ENCODE measurements at regions not wholly inside any gene's neighbourhood (a gene's known extent, or its start where the extent isn't known, plus 50 kb on each side); places are given as distances from the start of the nearest gene placed in this dataset.
A peak's percentile ranks its signal among the peaks of the same experiment; 100 is the strongest.

GRCh38 chr17:5793157-5793556 is 208.8 kb upstream of the NLRP1 start:
- H3K36me3 ChIP-seq = no peaks in the 10 kb centered on the region
- H3K27me3 ChIP-seq = no peaks in the 10 kb centered on the region
- no peaks in the 10 kb centered on the region for H3K9me3 ChIP-seq (ENCODE audit: low read depth)
- no peak for TF ChIP-seq CTCF (IDR thresholded peaks at IDR 0.05; ENCODE audit: low read depth, low read length)
- no peak overlapping the region for H3K27ac ChIP-seq
- no peaks in the 10 kb centered on the region for H3K4me1 ChIP-seq (ENCODE audit: low read depth)
- H3K4me3 ChIP-seq = no peak overlapping the region
- no peak for DNase-seq (ENCODE audit: low read depth in 1 of 2, low spot score in 1 of 2)

DNA sequence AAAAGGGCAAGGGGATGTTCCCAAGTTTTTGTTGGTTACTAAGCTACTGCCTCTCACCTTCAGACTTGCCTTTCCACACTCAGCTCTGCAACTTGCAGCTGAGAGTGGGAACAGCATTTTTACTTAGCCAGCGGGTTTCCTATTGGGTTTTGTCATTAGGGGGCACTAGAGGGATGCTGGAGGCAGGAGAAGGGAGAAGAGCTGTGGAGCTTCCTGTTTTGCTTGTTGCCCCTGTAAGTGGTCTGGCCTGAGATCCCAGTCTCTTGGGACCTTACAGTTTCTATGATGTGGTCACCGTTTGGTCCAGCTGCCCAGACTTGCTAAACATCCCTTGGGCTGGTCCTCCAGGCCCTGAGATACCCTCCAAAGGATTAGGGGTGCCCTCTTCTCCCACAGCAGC is 209.6 kb upstream of the NLRP1 start:
- no peaks in the 10 kb centered on the region for H3K36me3 ChIP-seq
- peaks cover 5% of the 10 kb centered on the region for H3K27me3 ChIP-seq
- no peaks in the 10 kb centered on the region for H3K9me3 ChIP-seq (ENCODE audit: low read depth)
- TF ChIP-seq CTCF (IDR thresholded peaks at IDR 0.05; ENCODE audit: low read depth, low read length) = no peak
- no peak overlapping the region for H3K27ac ChIP-seq
- H3K4me1 ChIP-seq (ENCODE audit: low read depth) = no peaks in the 10 kb centered on the region
- DNase-seq (ENCODE audit: low read depth in 1 of 2, low spot score in 1 of 2) = peak in 1 of 2 donors; percentile 51
- no peak overlapping the region for H3K4me3 ChIP-seq

DNA sequence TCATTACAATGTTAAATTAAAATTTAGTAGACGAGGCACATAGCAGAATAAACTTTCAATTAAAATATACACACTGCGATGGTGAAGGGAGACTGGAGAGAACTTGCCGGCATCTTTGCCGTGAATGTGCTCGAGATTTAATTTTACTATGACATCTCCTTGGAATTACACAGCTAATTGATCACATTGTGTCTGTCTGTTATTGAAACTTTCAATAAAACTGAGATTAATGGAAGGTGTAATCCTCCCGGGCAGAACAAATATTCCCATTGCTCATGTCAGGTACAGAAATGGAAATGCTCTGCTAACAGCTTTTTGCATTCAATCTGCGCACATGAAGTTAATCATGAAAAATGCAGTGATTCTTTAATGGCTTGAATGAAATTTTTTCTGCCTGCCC is 210.1 kb upstream of the NLRP1 start:
- Histone ChIP-seq H3K9me3 (ENCODE audit: low read depth) (no peaks in the 10 kb centered on the region), H3K4me3 (no peak overlapping the region), H3K27me3 (peaks cover 6% of the 10 kb centered on the region), H3K4me1 (ENCODE audit: low read depth) (no peaks in the 10 kb centered on the region), H3K36me3 (no peaks in the 10 kb centered on the region), H3K27ac (no peak overlapping the region)
- no peak for TF ChIP-seq CTCF (IDR thresholded peaks at IDR 0.05; ENCODE audit: low read depth, low read length)
- DNase-seq (ENCODE audit: low read depth in 1 of 2, low spot score in 1 of 2) = no peak

- Histone ChIP-seq H3K36me3 (no peaks in the 10 kb centered on the region), H3K27ac (no peak overlapping the region), H3K9me3 (ENCODE audit: low read depth) (no peaks in the 10 kb centered on the region), H3K4me3 (no peak overlapping the region), H3K27me3 (peaks cover 6% of the 10 kb centered on the region), H3K4me1 (ENCODE audit: low read depth) (no peaks in the 10 kb centered on the region)
- no peak for DNase-seq (ENCODE audit: low read depth in 1 of 2, low spot score in 1 of 2)
- no peak for TF ChIP-seq CTCF (IDR thresholded peaks at IDR 0.05; ENCODE audit: low read depth, low read length)
These were observed 210.7 kb upstream of the NLRP1 start for GRCh38 chr17:5794881-5795506.

DNA sequence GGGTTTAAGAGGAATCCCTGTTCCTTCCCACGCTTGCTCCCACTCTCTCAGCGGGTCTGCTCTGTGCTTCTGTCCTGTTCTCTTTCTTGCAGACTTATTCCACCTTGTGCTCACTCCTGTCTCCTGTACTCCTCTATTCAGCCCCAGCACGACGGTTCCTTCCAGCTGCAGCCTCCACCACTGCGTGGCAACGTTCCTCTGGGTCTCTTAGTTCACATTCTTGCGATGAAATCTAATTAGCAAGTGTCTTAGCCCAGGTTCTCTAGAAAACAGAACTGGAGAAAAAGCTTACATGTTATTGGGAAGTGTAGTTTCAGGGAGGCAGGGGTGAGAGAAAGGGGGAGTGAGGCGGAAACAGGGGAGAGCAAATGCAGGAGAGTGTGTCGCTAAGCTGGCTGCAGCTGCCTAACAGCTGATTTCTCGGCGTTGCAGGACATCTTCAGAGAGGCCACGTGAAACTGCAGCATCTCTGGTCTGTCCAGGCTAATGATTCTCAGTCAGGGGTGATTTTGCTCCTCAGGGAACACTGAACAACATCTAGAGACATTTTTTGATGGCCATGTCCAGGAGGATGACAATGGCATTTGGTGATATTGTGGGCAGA is 213.2 kb upstream of the NLRP1 start:
- Histone ChIP-seq H3K27me3 (peaks cover 6% of the 10 kb centered on the region), H3K4me3 (no peak overlapping the region), H3K27ac (no peak overlapping the region), H3K4me1 (ENCODE audit: low read depth) (peaks cover 3% of the 10 kb centered on the region), H3K36me3 (no peaks in the 10 kb centered on the region), H3K9me3 (ENCODE audit: low read depth) (no peaks in the 10 kb centered on the region)
- DNase-seq (ENCODE audit: low read depth in 1 of 2, low spot score in 1 of 2) = no peak
- no peak for TF ChIP-seq CTCF (IDR thresholded peaks at IDR 0.05; ENCODE audit: low read depth, low read length)
